Keratinocyte (primary cell): ENCODE measurements at regions not wholly inside any gene's neighbourhood (a gene's known extent, or its start where the extent isn't known, plus 50 kb on each side); places are given as distances from the start of the nearest gene placed in this dataset.

Source experiments
- DNase-seq: peaks from one replicate; pipeline ENCODE4 v3.0.0-alpha.2; 2011; ENCODE audit warnings: low read depth, missing footprints, low spot score
- FAIRE-seq: peaks from 2 replicates; lab custom pipeline; 2011; peaks lifted over from hg19 to GRCh38; lab: Jason Lieb, UNC
- H2AFZ ChIP-seq: 2 replicates; pipeline ENCODE4 v1.6.0; 2012; ENCODE audit warnings: low read length, control low read depth, inconsistent platforms; ENCODE audit not compliant: control insufficient read depth
- H3K27ac ChIP-seq: 2 replicates; pipeline ENCODE4 v1.5.1; 2011; ENCODE audit warnings: low read length; ENCODE audit not compliant: control insufficient read depth, insufficient read depth
- H3K27me3 ChIP-seq: 3 replicates; pipeline ENCODE4 v1.6.0; 2011; ENCODE audit warnings: low read length; ENCODE audit not compliant: control insufficient read depth, insufficient read depth; ENCODE audit errors: extremely low read depth
- H3K36me3 ChIP-seq, 2 experiments: 2 replicates in 1 of 2; 3 replicates in 1 of 2; pipeline ENCODE4 v1.5.1; 2011; ENCODE audit warnings: low read length in 2 of 2, mild to moderate bottlenecking in 1 of 2; ENCODE audit not compliant: control insufficient read depth in 2 of 2, insufficient read depth in 2 of 2; ENCODE audit errors: extremely low read depth in 1 of 2
- H3K4me1 ChIP-seq: 3 replicates; pipeline ENCODE4 v1.5.1; 2011; ENCODE audit warnings: low read length; ENCODE audit not compliant: control insufficient read depth, insufficient read depth; ENCODE audit errors: extremely low read depth
- H3K4me2 ChIP-seq: 3 replicates; pipeline ENCODE4 v1.6.0; 2011; ENCODE audit warnings: low read depth, low read length; ENCODE audit not compliant: control insufficient read depth, insufficient read depth; ENCODE audit errors: extremely low read depth
- H3K4me3 ChIP-seq, 3 experiments: fragments of 200-600 bp in 1 of 3; sonication (generic) in 1 of 3; 2 replicates in 2 of 3; 3 replicates in 1 of 3; pipeline ENCODE4 v1.5.1; 2011 to 2016; ENCODE audit warnings: low read length in 3 of 3, mild to moderate bottlenecking in 3 of 3, control low read depth in 2 of 3, inconsistent platforms in 1 of 3, low read depth in 1 of 3, mixed read lengths in 1 of 3, mixed run types in 1 of 3, moderate library complexity in 1 of 3; ENCODE audit not compliant: control insufficient read depth in 2 of 3, insufficient read depth in 2 of 3; ENCODE audit errors: extremely low read depth in 1 of 3
- H3K79me2 ChIP-seq: 2 replicates; pipeline ENCODE4 v1.6.0; 2012; ENCODE audit warnings: low read length; ENCODE audit not compliant: control insufficient read depth, insufficient read depth
- H3K9ac ChIP-seq: 3 replicates; pipeline ENCODE4 v1.6.0; 2011; ENCODE audit warnings: low read length; ENCODE audit not compliant: control insufficient read depth, insufficient read depth; ENCODE audit errors: extremely low read depth
- H3K9me1 ChIP-seq: 3 replicates; pipeline ENCODE4 v1.6.0; 2011; ENCODE audit warnings: low read length; ENCODE audit not compliant: control insufficient read depth, insufficient read depth; ENCODE audit errors: extremely low read depth
- H3K9me3 ChIP-seq: 2 replicates; pipeline ENCODE4 v1.5.1; 2012; ENCODE audit warnings: low read depth, low read length; ENCODE audit not compliant: control insufficient read depth
- H4K20me1 ChIP-seq: 3 replicates; pipeline ENCODE4 v1.6.0; 2011; ENCODE audit warnings: low read length; ENCODE audit not compliant: control insufficient read depth, insufficient read depth; ENCODE audit errors: extremely low read depth
- EZH2 ChIP-seq: IDR thresholded peaks from one replicate; pipeline ENCODE4 v1.6.1; 2012; ENCODE audit warnings: inconsistent platforms, mild to moderate bottlenecking, low read length, moderate library complexity
- dilution Hi-C: fragments of 300-500 bp; cut with MboI; formaldehyde crosslinking; loops from one replicate; pipeline ENCODE4 v1.7.0; 2020; ENCODE audit warnings: low sequenced_read_pairs; ENCODE audit not compliant: extremely low pct_ligation_motif_present
- TF ChIP-seq, protein P1 (sequence below), 3 experiments: IDR thresholded peaks in 1 of 3; conservative IDR thresholded peaks in 1 of 3; optimal IDR thresholded peaks in 1 of 3; 2 replicates in 2 of 3; 3 replicates in 1 of 3; pipeline versions ENCODE3 to v1.5.1; 2011; ENCODE audit warnings: low read length in 3 of 3, mild to moderate bottlenecking in 3 of 3, moderate library complexity in 2 of 3, control low read depth in 1 of 3, inconsistent platforms in 1 of 3; ENCODE audit not compliant: insufficient read depth in 2 of 3; ENCODE audit errors: extremely low read depth in 1 of 3

GRCh38 chr2:58967736-58968135 lies 726.6 kb upstream of the FANCL start:
- Histone ChIP-seq H3K9me3 (no peaks in the 10 kb centered on the region), H3K4me1 (no peaks in the 10 kb centered on the region), H3K4me2 (no peak overlapping the region), H3K27ac (no peak overlapping the region), H3K27me3 (no peaks in the 10 kb centered on the region), H3K9ac (no peak overlapping the region), H2AFZ (no peak overlapping the region), H3K36me3 (no peaks in the 10 kb centered on the region), H3K9me1 (no peaks in the 10 kb centered on the region), H3K4me3 (no peak overlapping the region), H4K20me1 (no peaks in the 10 kb centered on the region), H3K79me2 (no peaks in the 10 kb centered on the region)
- TF ChIP-seq, protein P1, sequence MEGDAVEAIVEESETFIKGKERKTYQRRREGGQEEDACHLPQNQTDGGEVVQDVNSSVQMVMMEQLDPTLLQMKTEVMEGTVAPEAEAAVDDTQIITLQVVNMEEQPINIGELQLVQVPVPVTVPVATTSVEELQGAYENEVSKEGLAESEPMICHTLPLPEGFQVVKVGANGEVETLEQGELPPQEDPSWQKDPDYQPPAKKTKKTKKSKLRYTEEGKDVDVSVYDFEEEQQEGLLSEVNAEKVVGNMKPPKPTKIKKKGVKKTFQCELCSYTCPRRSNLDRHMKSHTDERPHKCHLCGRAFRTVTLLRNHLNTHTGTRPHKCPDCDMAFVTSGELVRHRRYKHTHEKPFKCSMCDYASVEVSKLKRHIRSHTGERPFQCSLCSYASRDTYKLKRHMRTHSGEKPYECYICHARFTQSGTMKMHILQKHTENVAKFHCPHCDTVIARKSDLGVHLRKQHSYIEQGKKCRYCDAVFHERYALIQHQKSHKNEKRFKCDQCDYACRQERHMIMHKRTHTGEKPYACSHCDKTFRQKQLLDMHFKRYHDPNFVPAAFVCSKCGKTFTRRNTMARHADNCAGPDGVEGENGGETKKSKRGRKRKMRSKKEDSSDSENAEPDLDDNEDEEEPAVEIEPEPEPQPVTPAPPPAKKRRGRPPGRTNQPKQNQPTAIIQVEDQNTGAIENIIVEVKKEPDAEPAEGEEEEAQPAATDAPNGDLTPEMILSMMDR (optimal IDR thresholded peaks at IDR 0.05 in 1 of 3, IDR thresholded peaks at IDR 0.05 in 1 of 3, conservative IDR thresholded peaks at IDR 0.05 in 1 of 3; ENCODE audit: extremely low read depth in 1 of 3, insufficient read depth in 2 of 3, low read length in 3 of 3): no peak
- no peak for TF ChIP-seq EZH2
- no peak for FAIRE-seq
- dilution Hi-C loops: no loop called here
- DNase-seq: no peak

DNA sequence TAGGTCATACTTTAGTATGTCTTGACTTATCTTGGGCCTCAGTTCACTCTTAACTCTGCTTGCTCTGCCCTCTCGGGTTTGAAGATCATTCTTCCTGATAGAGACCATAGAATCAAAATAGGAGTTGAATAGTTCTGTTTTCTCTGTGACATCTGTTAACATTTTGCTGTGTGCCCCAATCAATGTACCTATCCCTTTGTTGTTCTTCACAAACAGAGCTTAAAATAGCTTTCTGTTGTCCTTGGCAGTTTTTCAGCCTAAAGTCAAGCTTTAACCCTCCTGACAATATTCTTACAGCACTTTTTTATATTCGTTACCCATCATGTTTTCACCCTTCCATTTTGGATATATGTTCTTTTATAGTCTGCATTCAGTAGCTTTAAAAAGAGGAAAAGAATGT lies 724.5 kb upstream of the FANCL start:
- H3K4me3 ChIP-seq: no peak overlapping the region
- no peaks in the 10 kb centered on the region for H3K9me3 ChIP-seq
- no peak overlapping the region for H3K27ac ChIP-seq
- H3K9ac ChIP-seq: no peak overlapping the region
- no peaks in the 10 kb centered on the region for H4K20me1 ChIP-seq
- FAIRE-seq (no peak), DNase-seq (no peak)
- H3K36me3 ChIP-seq: no peaks in the 10 kb centered on the region
- H3K79me2 ChIP-seq: no peaks in the 10 kb centered on the region
- TF ChIP-seq EZH2: no peak
- TF ChIP-seq, protein P1 (optimal IDR thresholded peaks at IDR 0.05 in 1 of 3, IDR thresholded peaks at IDR 0.05 in 1 of 3, conservative IDR thresholded peaks at IDR 0.05 in 1 of 3; ENCODE audit: extremely low read depth in 1 of 3, insufficient read depth in 2 of 3, low read length in 3 of 3): no peak
- H2AFZ ChIP-seq: no peak overlapping the region
- no peaks in the 10 kb centered on the region for H3K27me3 ChIP-seq
- H3K9me1 ChIP-seq: no peaks in the 10 kb centered on the region
- dilution Hi-C loops: no loop called here
- no peak overlapping the region for H3K4me2 ChIP-seq
- no peaks in the 10 kb centered on the region for H3K4me1 ChIP-seq
